Panc1 (cell line): ENCODE measurements at regions not wholly inside any gene's neighbourhood (a gene's known extent, or its start where the extent isn't known, plus 50 kb on each side); places are given as distances from the start of the nearest gene placed in this dataset.

Experiments used
- ATAC-seq: fragments of 200-7000 bp; cut with Tn5 transposase; 2 replicates; pipeline ENCODE4 v1.9.1; 2020; ENCODE audit warnings: mild to moderate bottlenecking, moderate library complexity
- BruUV-seq: library from RNA; stranded (reverse); fragments of 400-500 nt; replicated peaks from 2 replicates; lab custom pipeline; 2021; lab: Mats Ljungman, UMichigan
- CTCF ChIA-PET: fragments of 300-600 bp; sonication (Branson Sonifier 250); formaldehyde crosslinking; loops from one replicate; lab custom pipeline; 2022; ENCODE audit warnings: antibody characterized with exemption; lab: Charles Lee
- POLR2A ChIA-PET: fragments of 300-600 bp; sonication (Branson Sonifier 250); formaldehyde crosslinking; loops from one replicate; lab custom pipeline; 2022; ENCODE audit warnings: antibody characterized with exemption; lab: Charles Lee
- DNase-seq: peaks from one replicate; pipeline ENCODE4 v3.0.0-alpha.2; 2010; ENCODE audit warnings: low read depth, low spot score
- H3K27ac ChIP-seq: 2 replicates; pipeline ENCODE4 v1.5.1; 2011; ENCODE audit warnings: mild to moderate bottlenecking, low read length, inconsistent platforms
- H3K27me3 ChIP-seq: fragments of 200-500 bp; sonication (Bioruptor generic); 2 replicates; pipeline ENCODE4 v1.6.0; 2014; ENCODE audit warnings: low read length, inconsistent platforms; ENCODE audit not compliant: control insufficient read depth, insufficient read depth
- H3K36me3 ChIP-seq: fragments of 200-500 bp; sonication (Bioruptor generic); 2 replicates; pipeline ENCODE4 v1.5.1; 2014; ENCODE audit warnings: inconsistent platforms, mild to moderate bottlenecking, low read length, moderate library complexity; ENCODE audit not compliant: control insufficient read depth, insufficient read depth
- H3K4me1 ChIP-seq: 2 replicates; pipeline ENCODE4 v1.5.1; 2011; ENCODE audit warnings: inconsistent platforms, mild to moderate bottlenecking, low read length, moderate library complexity; ENCODE audit not compliant: control insufficient read depth, insufficient read depth
- H3K4me3 ChIP-seq, 2 experiments: 2 replicates each; pipeline ENCODE4 v1.5.1; 2011 to 2012; ENCODE audit warnings: low read depth in 2 of 2, low read length in 2 of 2, mild to moderate bottlenecking in 2 of 2, inconsistent platforms in 1 of 2, moderate library complexity in 1 of 2
- H3K9me3 ChIP-seq: fragments of 200-500 bp; sonication (Bioruptor generic); 2 replicates; pipeline ENCODE4 v1.5.1; 2014; ENCODE audit warnings: low read depth, mild to moderate bottlenecking, inconsistent platforms, low read length, moderate library complexity; ENCODE audit not compliant: control insufficient read depth, insufficient read depth
- CTCF ChIP-seq: fragments of 450-650 bp; IDR thresholded peaks from 2 replicates; pipeline ENCODE4 v1.5.1; 2017; ENCODE audit warnings: mild to moderate bottlenecking
- POLR2AphosphoS5 ChIP-seq: IDR thresholded peaks from 2 replicates; pipeline ENCODE4 v1.6.1; 2012; ENCODE audit warnings: mild to moderate bottlenecking, low read depth, low read length, moderate library complexity
- REST ChIP-seq, 2 experiments: IDR thresholded peaks; 2 replicates each; pipeline ENCODE4 v1.6.1; 2011 to 2012; ENCODE audit warnings: low read depth in 2 of 2, control low read depth in 1 of 2, low read length in 1 of 2, mild to moderate bottlenecking in 1 of 2, moderate library complexity in 1 of 2; ENCODE audit not compliant: insufficient read depth in 1 of 2
- SIN3A ChIP-seq: IDR thresholded peaks from 2 replicates; pipeline ENCODE4 v1.6.1; 2012; ENCODE audit warnings: low read depth, mild to moderate bottlenecking, low read length, moderate library complexity, borderline replicate concordance; ENCODE audit not compliant: insufficient read depth
- TCF7L2 ChIP-seq: IDR thresholded peaks from 2 replicates; pipeline ENCODE4 v1.6.1; 2011; ENCODE audit warnings: mild to moderate bottlenecking, low read depth, low read length, inconsistent platforms
- in situ Hi-C: cut with HindIII; loops from 2 replicates; pipeline ENCODE4 v1.10.0; 2016; ENCODE audit warnings: low sequenced_read_pairs, low pct_unique_long_range_greater_than_20kb
- intact Hi-C: fragments of 100-400 bp; cut with micrococcal nuclease; formaldehyde crosslinking; loops from one replicate; pipeline ENCODE4 v1.10.0; 2022; ENCODE audit not compliant: unreplicated experiment

- Histone ChIP-seq H3K9me3 (no peaks in the 10 kb centered on the region), H3K36me3 (no peaks in the 10 kb centered on the region), H3K4me3 (no peak overlapping the region), H3K27ac (no peak overlapping the region), H3K4me1 (no peaks in the 10 kb centered on the region), H3K27me3 (no peaks in the 10 kb centered on the region; the same call in 1 of the 2 replicates)
- DNase-seq (no peak), ATAC-seq (no peak)
- BruUV-seq, result no TSS peak
- intact Hi-C loops, result no loop called here
- in situ Hi-C loops, result no loop called here
- ChIA-PET CTCF (no interaction called here), POLR2A (no interaction called here)
- TF ChIP-seq POLR2AphosphoS5, result no peak
- no peak for TF ChIP-seq CTCF
- no peak for TF ChIP-seq SIN3A
- no peak for TF ChIP-seq TCF7L2
- TF ChIP-seq REST (IDR thresholded peaks at IDR 0.05; ENCODE audit: insufficient read depth in 1 of 2, low read depth in 2 of 2, low read length in 1 of 2), result no peak
Measured at GRCh38 chr4:174183259-174183658, 100.2 kb downstream of the FBXO8 start.

GRCh38 chr4:174181827-174182226, 101.6 kb downstream of the FBXO8 start:
- Histone ChIP-seq H3K27ac (no peak overlapping the region), H3K27me3 (no peaks in the 10 kb centered on the region; the same call in none of the 2 replicates), H3K9me3 (no peaks in the 10 kb centered on the region), H3K36me3 (no peaks in the 10 kb centered on the region), H3K4me1 (no peaks in the 10 kb centered on the region), H3K4me3 (no peak overlapping the region)
- in situ Hi-C loops, result no loop called here
- BruUV-seq, result no TSS peak
- no peak for ATAC-seq
- ChIA-PET CTCF (no interaction called here), POLR2A (no interaction called here)
- intact Hi-C loops, result no loop called here
- DNase-seq, result no peak
- TF ChIP-seq POLR2AphosphoS5, result no peak
- no peak for TF ChIP-seq CTCF
- TF ChIP-seq REST (IDR thresholded peaks at IDR 0.05; ENCODE audit: insufficient read depth in 1 of 2, low read depth in 2 of 2, low read length in 1 of 2), result no peak
- TF ChIP-seq SIN3A, result no peak
- no peak for TF ChIP-seq TCF7L2
